Muscle layer of colon (tissue), 2 donors: ENCODE measurements at regions not wholly inside any gene's neighbourhood (a gene's known extent, or its start where the extent isn't known, plus 50 kb on each side); places are given as distances from the start of the nearest gene placed in this dataset.
"Not testable (repeated sequence)": the region's sequence is repeated elsewhere in the genome, so short reads cannot be mapped to it uniquely, and the experiment has no call there.

ENCODE experiments used
- H3K27ac ChIP-seq: one replicate; pipeline ENCODE4 v1.7.0; 2013; ENCODE audit warnings: low read depth, mild to moderate bottlenecking, low read length, moderate library complexity
- H3K27me3 ChIP-seq, 2 donors: one replicate each; pipeline ENCODE4 v1.7.0; 2013; ENCODE audit warnings: low read length in 2 of 2, mild to moderate bottlenecking in 2 of 2; ENCODE audit not compliant: insufficient read depth in 2 of 2, control insufficient read depth in 1 of 2
- H3K36me3 ChIP-seq: one replicate; pipeline ENCODE4 v1.7.0; 2013; ENCODE audit warnings: mild to moderate bottlenecking, low read length; ENCODE audit not compliant: insufficient read depth
- H3K4me1 ChIP-seq: one replicate; pipeline ENCODE4 v1.7.0; 2013; ENCODE audit warnings: mild to moderate bottlenecking, low read length; ENCODE audit not compliant: insufficient read depth
- H3K4me3 ChIP-seq, 2 donors: one replicate each; pipeline ENCODE4 v1.7.0; 2013; ENCODE audit warnings: low read length in 2 of 2, low read depth in 1 of 2, mild to moderate bottlenecking in 1 of 2, moderate library complexity in 1 of 2
- H3K9ac ChIP-seq: one replicate; pipeline ENCODE4 v1.7.0; 2013; ENCODE audit warnings: low read length
- H3K9me3 ChIP-seq: one replicate; pipeline ENCODE4 v1.7.0; 2013; ENCODE audit warnings: mild to moderate bottlenecking, low read length
- donor health status: abdominal sarcoma.
- donor health status: Adenocarcinoma of cecum.

GRCh38 chr2:7694076-7694985 lies 777.1 kb downstream of the RNF144A start:
- Histone ChIP-seq H3K27ac (no peak overlapping the region), H3K27me3 (no peaks in the 10 kb centered on the region), H3K9ac (no peak overlapping the region), H3K9me3 (no peaks in the 10 kb centered on the region), H3K4me3 (no peak overlapping the region), H3K36me3 (no peaks in the 10 kb centered on the region), H3K4me1 (no peaks in the 10 kb centered on the region)

- not testable (repeated sequence) for H3K4me3 ChIP-seq, H3K9me3 ChIP-seq, H3K27me3 ChIP-seq, H3K27ac ChIP-seq, H3K36me3 ChIP-seq, H3K4me1 ChIP-seq, H3K9ac ChIP-seq
Measured at GRCh38 chr2:7696556-7696955, 779.3 kb downstream of the RNF144A start.

- Histone ChIP-seq H3K27ac (no peak overlapping the region), H3K27me3 (no peaks in the 10 kb centered on the region), H3K4me3 (no peak overlapping the region), H3K9ac (no peak overlapping the region), H3K4me1 (no peaks in the 10 kb centered on the region), H3K36me3 (no peaks in the 10 kb centered on the region), H3K9me3 (no peaks in the 10 kb centered on the region)
Measured at GRCh38 chr2:7697052-7697451, 779.8 kb downstream of the RNF144A start.

- no peaks in the 10 kb centered on the region for H3K9me3 ChIP-seq
- no peak overlapping the region for H3K4me3 ChIP-seq
- H3K4me1 ChIP-seq: no peaks in the 10 kb centered on the region
- H3K27ac ChIP-seq: no peak overlapping the region
- H3K27me3 ChIP-seq: no peaks in the 10 kb centered on the region
- H3K9ac ChIP-seq: no peak overlapping the region
- no peaks in the 10 kb centered on the region for H3K36me3 ChIP-seq
Measured at GRCh38 chr2:7701791-7702190, 784.6 kb downstream of the RNF144A start.

- Histone ChIP-seq H3K27me3 (no peaks in the 10 kb centered on the region), H3K27ac (no peak overlapping the region), H3K4me1 (no peaks in the 10 kb centered on the region), H3K36me3 (no peaks in the 10 kb centered on the region), H3K9me3 (no peaks in the 10 kb centered on the region), H3K4me3 (no peak overlapping the region), H3K9ac (no peak overlapping the region)
Measured at GRCh38 chr2:7703048-7703447, 785.8 kb downstream of the RNF144A start.

GRCh38 chr2:7703543-7704144 lies 786.4 kb downstream of the RNF144A start:
- Histone ChIP-seq H3K27ac (no peak overlapping the region), H3K36me3 (no peaks in the 10 kb centered on the region), H3K4me1 (no peaks in the 10 kb centered on the region), H3K4me3 (no peak overlapping the region), H3K9ac (no peak overlapping the region), H3K9me3 (no peaks in the 10 kb centered on the region), H3K27me3 (no peaks in the 10 kb centered on the region)

GRCh38 chr2:7704296-7704865 lies 787.2 kb downstream of the RNF144A start:
- H3K4me1 ChIP-seq: no peaks in the 10 kb centered on the region
- no peak overlapping the region for H3K9ac ChIP-seq
- no peak overlapping the region for H3K4me3 ChIP-seq
- no peaks in the 10 kb centered on the region for H3K36me3 ChIP-seq
- no peaks in the 10 kb centered on the region for H3K27me3 ChIP-seq
- no peak overlapping the region for H3K27ac ChIP-seq
- no peaks in the 10 kb centered on the region for H3K9me3 ChIP-seq

GRCh38 chr2:7706791-7707190 lies 789.6 kb downstream of the RNF144A start:
- H3K4me1 ChIP-seq: no peaks in the 10 kb centered on the region
- no peak overlapping the region for H3K27ac ChIP-seq
- H3K36me3 ChIP-seq: no peaks in the 10 kb centered on the region
- no peaks in the 10 kb centered on the region for H3K27me3 ChIP-seq
- H3K9ac ChIP-seq: no peak overlapping the region
- H3K4me3 ChIP-seq: no peak overlapping the region
- no peaks in the 10 kb centered on the region for H3K9me3 ChIP-seq

GRCh38 chr2:7707723-7708122 lies 790.5 kb downstream of the RNF144A start:
- Histone ChIP-seq H3K4me1 (no peaks in the 10 kb centered on the region), H3K4me3 (no peak overlapping the region), H3K27ac (no peak overlapping the region)

GRCh38 chr2:7709907-7710306 lies 792.7 kb downstream of the RNF144A start:
- Histone ChIP-seq H3K9ac (no peak overlapping the region), H3K4me3 (no peak overlapping the region), H3K36me3 (no peaks in the 10 kb centered on the region), H3K27me3 (no peaks in the 10 kb centered on the region), H3K4me1 (no peaks in the 10 kb centered on the region), H3K27ac (no peak overlapping the region), H3K9me3 (no peaks in the 10 kb centered on the region)

More at GRCh38 chr2:7707723-7708122, 790.5 kb downstream of the RNF144A start:
- H3K9me3 ChIP-seq: no peaks in the 10 kb centered on the region
- H3K36me3 ChIP-seq: no peaks in the 10 kb centered on the region
- no peaks in the 10 kb centered on the region for H3K27me3 ChIP-seq
- H3K9ac ChIP-seq: no peak overlapping the region

- no peaks in the 10 kb centered on the region for H3K36me3 ChIP-seq
- no peaks in the 10 kb centered on the region for H3K27me3 ChIP-seq
- no peak overlapping the region for H3K27ac ChIP-seq
- H3K4me1 ChIP-seq: no peaks in the 10 kb centered on the region
- no peak overlapping the region for H3K4me3 ChIP-seq
- H3K9ac ChIP-seq: no peak overlapping the region
- H3K9me3 ChIP-seq: no peaks in the 10 kb centered on the region
Measured at GRCh38 chr2:7711167-7711566, 794.0 kb downstream of the RNF144A start.
